ENCODE measurements at regions not wholly inside any gene's neighbourhood (a gene's known extent, or its start where the extent isn't known, plus 50 kb on each side); places are given as distances from the start of the nearest gene placed in this dataset.
A peak's percentile ranks its signal among the peaks of the same experiment; 100 is the strongest.
"Not testable (repeated sequence)": the region's sequence is repeated elsewhere in the genome, so short reads cannot be mapped to it uniquely, and the experiment has no call there.

- H3K4me3 ChIP-seq (ENCODE audit: low read depth, low read length): no peak overlapping the region
- no peak for TF ChIP-seq CTCF (IDR thresholded peaks at IDR 0.05; ENCODE audit: control insufficient read depth, extremely low read depth, insufficient read depth)
- no peak for DNase-seq (ENCODE audit: low read depth)
Measured at GRCh38 chr4:177494791-177495190, 52.6 kb upstream of the AGA start.

- not testable (repeated sequence) for DNase-seq (ENCODE audit: low read depth); H3K4me3 ChIP-seq (ENCODE audit: low read depth, low read length)
Measured at GRCh38 chr4:177495626-177496025, 53.4 kb upstream of the AGA start.

GRCh38 chr4:177499537-177499936, 57.3 kb upstream of the AGA start:
- TF ChIP-seq CTCF (IDR thresholded peaks at IDR 0.05; ENCODE audit: control insufficient read depth, extremely low read depth, insufficient read depth): no peak
- no peak overlapping the region for H3K4me3 ChIP-seq (ENCODE audit: low read depth, low read length)
- DNase-seq (ENCODE audit: low read depth): no peak

GRCh38 chr4:177505171-177505615, 63.0 kb upstream of the AGA start:
- H3K4me3 ChIP-seq (ENCODE audit: low read depth, low read length): no peak overlapping the region
- DNase-seq (ENCODE audit: low read depth): no peak
- TF ChIP-seq CTCF (IDR thresholded peaks at IDR 0.05; ENCODE audit: control insufficient read depth, extremely low read depth, insufficient read depth): 0 out of 2 replicates have a peak, but pooled peaks have one; percentile 8

GRCh38 chr4:177508662-177509061, 66.4 kb upstream of the AGA start:
- DNase-seq (ENCODE audit: low read depth): no peak
- no peak overlapping the region for H3K4me3 ChIP-seq (ENCODE audit: low read depth, low read length)
- TF ChIP-seq CTCF (IDR thresholded peaks at IDR 0.05; ENCODE audit: control insufficient read depth, extremely low read depth, insufficient read depth): no peak

GRCh38 chr4:177509226-177509745, 67.0 kb upstream of the AGA start:
- TF ChIP-seq CTCF (IDR thresholded peaks at IDR 0.05; ENCODE audit: control insufficient read depth, extremely low read depth, insufficient read depth): no peak
- no peak overlapping the region for H3K4me3 ChIP-seq (ENCODE audit: low read depth, low read length)
- DNase-seq (ENCODE audit: low read depth): no peak

- DNase-seq (ENCODE audit: low read depth): peak; percentile 96
- H3K4me3 ChIP-seq (ENCODE audit: low read depth, low read length): peak overlapping the region; percentile 25; the same call in 1 of the 2 replicates
- no peak for TF ChIP-seq CTCF (IDR thresholded peaks at IDR 0.05; ENCODE audit: control insufficient read depth, extremely low read depth, insufficient read depth)
Measured at GRCh38 chr4:177511611-177512010, 69.4 kb upstream of the AGA start.

Measured in LNCaP clone FGC (cell line).